OCI-LY1 (cell line): ENCODE measurements at regions not wholly inside any gene's neighbourhood (a gene's known extent, or its start where the extent isn't known, plus 50 kb on each side); places are given as distances from the start of the nearest gene placed in this dataset.

Experiments used
- H2AFZ ChIP-seq: fragments of 200-600 bp; sonication (generic), shearing (Covaris generic); 2 replicates; pipeline ENCODE4 v1.6.0; 2014; ENCODE audit warnings: antibody characterized with exemption, mild to moderate bottlenecking, low read length
- H3F3A ChIP-seq: fragments of 200-600 bp; sonication (generic), shearing (Covaris generic); 2 replicates; pipeline ENCODE4 v1.6.0; 2014; ENCODE audit warnings: mild to moderate bottlenecking, antibody characterized with exemption, low read length, moderate library complexity; ENCODE audit not compliant: insufficient read depth
- H3K27ac ChIP-seq: fragments of 200-600 bp; sonication (generic); 2 replicates; pipeline ENCODE4 v1.5.1; 2014; ENCODE audit warnings: low read length, mixed run types, mild to moderate bottlenecking, low read depth; ENCODE audit not compliant: poor library complexity, severe bottlenecking
- H3K27me3 ChIP-seq: fragments of 200-600 bp; sonication (generic); 2 replicates; pipeline ENCODE4 v1.6.0; 2014; ENCODE audit warnings: antibody characterized with exemption, mild to moderate bottlenecking, low read length, moderate library complexity; ENCODE audit not compliant: insufficient read depth
- H3K36me3 ChIP-seq: fragments of 200-600 bp; sonication (generic); 2 replicates; pipeline ENCODE4 v1.6.1; 2014; ENCODE audit warnings: mild to moderate bottlenecking, antibody characterized with exemption, low read length, moderate library complexity, mixed read lengths; ENCODE audit not compliant: insufficient read depth
- H3K4me1 ChIP-seq: fragments of 200-600 bp; sonication (generic); 2 replicates; pipeline ENCODE4 v1.5.1; 2014; ENCODE audit warnings: mild to moderate bottlenecking, low read length, moderate library complexity; ENCODE audit not compliant: insufficient read depth, severe bottlenecking
- H3K4me2 ChIP-seq: fragments of 200-600 bp; sonication (generic), shearing (Covaris generic); 2 replicates; pipeline ENCODE4 v1.6.1; 2014; ENCODE audit warnings: low read length
- H3K4me3 ChIP-seq: fragments of 200-600 bp; sonication (generic); 2 replicates; pipeline ENCODE4 v1.5.1; 2014; ENCODE audit warnings: low read length, low read depth, mild to moderate bottlenecking, mixed read lengths; ENCODE audit not compliant: poor library complexity, severe bottlenecking
- H3K79me2 ChIP-seq: fragments of 200-600 bp; shearing (Covaris generic); 2 replicates; pipeline ENCODE4 v1.6.1; 2016; ENCODE audit warnings: mixed run types, low read length, mixed read lengths; ENCODE audit not compliant: insufficient read depth
- H3K9ac ChIP-seq: fragments of 200-600 bp; sonication (generic), shearing (Covaris generic); 2 replicates; pipeline ENCODE4 v1.6.1; 2014; ENCODE audit warnings: mild to moderate bottlenecking, low read length, mixed read lengths
- H3K9me2 ChIP-seq: fragments of 200-600 bp; sonication (generic), shearing (Covaris generic); 2 replicates; pipeline ENCODE4 v1.6.1; 2014; ENCODE audit warnings: low read depth, mild to moderate bottlenecking, low read length, mixed read lengths
- H3K9me3 ChIP-seq: fragments of 200-600 bp; shearing (Covaris generic); 2 replicates; pipeline ENCODE4 v1.6.1; 2014; ENCODE audit warnings: low read length, mixed read lengths
- H4K20me1 ChIP-seq: fragments of 200-600 bp; sonication (generic), shearing (Covaris generic); 2 replicates; pipeline ENCODE4 v1.6.0; 2016; ENCODE audit warnings: mild to moderate bottlenecking, low read length; ENCODE audit not compliant: insufficient read depth
- CTCF ChIP-seq: fragments of 200-600 bp; sonication (generic), shearing (Covaris generic); IDR thresholded peaks from 2 replicates; pipeline ENCODE4 v1.5.1; 2017; ENCODE audit warnings: mild to moderate bottlenecking, antibody characterized with exemption, low read length, moderate library complexity, mixed read lengths
- EZH2 ChIP-seq: fragments of 200-600 bp; sonication (generic), shearing (Covaris generic); IDR thresholded peaks from 2 replicates; pipeline ENCODE4 v1.8.0; 2017; ENCODE audit warnings: borderline replicate concordance, mixed run types, mild to moderate bottlenecking, antibody characterized with exemption, low read length, moderate library complexity, mixed read lengths

- Histone ChIP-seq H3K27me3 (no peaks in the 10 kb centered on the region), H3K4me2 (no peak overlapping the region), H3K4me3 (no peak overlapping the region), H4K20me1 (no peaks in the 10 kb centered on the region), H2AFZ (no peak overlapping the region), H3F3A (no peaks in the 10 kb centered on the region), H3K4me1 (no peaks in the 10 kb centered on the region), H3K9ac (no peak overlapping the region), H3K9me3 (no peaks in the 10 kb centered on the region), H3K36me3 (no peaks in the 10 kb centered on the region), H3K9me2 (no peaks in the 10 kb centered on the region), H3K79me2 (no peaks in the 10 kb centered on the region), H3K27ac (no peak overlapping the region)
- TF ChIP-seq CTCF (no peak), EZH2 (no peak)
Measured at GRCh38 chr15:36401586-36401966, 177.8 kb upstream of the CDIN1 start.

- Histone ChIP-seq H3K27ac (no peak overlapping the region), H3F3A (no peaks in the 10 kb centered on the region), H3K9me2 (no peaks in the 10 kb centered on the region), H3K9ac (no peak overlapping the region), H3K79me2 (no peaks in the 10 kb centered on the region), H3K9me3 (no peaks in the 10 kb centered on the region), H3K4me2 (no peak overlapping the region), H4K20me1 (no peaks in the 10 kb centered on the region), H3K4me3 (no peak overlapping the region), H3K27me3 (no peaks in the 10 kb centered on the region), H3K4me1 (no peaks in the 10 kb centered on the region), H2AFZ (no peak overlapping the region), H3K36me3 (no peaks in the 10 kb centered on the region)
- TF ChIP-seq CTCF (no peak), EZH2 (no peak)
Measured at GRCh38 chr15:36403351-36403750, 176.1 kb upstream of the CDIN1 start.

- Histone ChIP-seq H3K27me3 (no peaks in the 10 kb centered on the region), H3K27ac (no peak overlapping the region), H2AFZ (no peak overlapping the region), H4K20me1 (no peaks in the 10 kb centered on the region), H3K36me3 (no peaks in the 10 kb centered on the region), H3K9ac (no peak overlapping the region), H3K9me2 (no peaks in the 10 kb centered on the region), H3F3A (no peaks in the 10 kb centered on the region), H3K9me3 (no peaks in the 10 kb centered on the region), H3K4me1 (no peaks in the 10 kb centered on the region), H3K79me2 (no peaks in the 10 kb centered on the region), H3K4me2 (no peak overlapping the region), H3K4me3 (no peak overlapping the region)
- no peak for TF ChIP-seq CTCF
- no peak for TF ChIP-seq EZH2
Measured at GRCh38 chr15:36406366-36406765, 173.1 kb upstream of the CDIN1 start.
